Spleen (tissue), 7 donors: ENCODE measurements at regions not wholly inside any gene's neighbourhood (a gene's known extent, or its start where the extent isn't known, plus 50 kb on each side); places are given as distances from the start of the nearest gene placed in this dataset.

Source experiments
- POLR2A ChIP-seq, 3 donors: fragments of 450-650 bp; IDR thresholded peaks; one replicate each; pipeline ENCODE4 v1.5.1; 2017; ENCODE audit warnings: antibody characterized with exemption in 3 of 3, mild to moderate bottlenecking in 1 of 3
- POLR2AphosphoS5 ChIP-seq, 3 donors: sonication (generic); formaldehyde crosslinking; IDR thresholded peaks; one replicate each; pipeline ENCODE4 v1.5.1; 2017; ENCODE audit warnings: antibody characterized with exemption in 3 of 3
- TF ChIP-seq, protein P1 (sequence below), 11 experiments: fragments of 200-600 bp in 7 of 11; fragments of 450-650 bp in 4 of 11; sonication (generic) in 4 of 11; IDR thresholded peaks in 8 of 11; conservative IDR thresholded peaks in 3 of 11; 1 replicate in 7 of 11; 2 replicates in 4 of 11; pipeline versions ENCODE4 v1.4.0 to v1.8.0; 2016 to 2021; ENCODE audit warnings: antibody characterized with exemption in 11 of 11, inconsistent platforms in 4 of 11, mild to moderate bottlenecking in 1 of 11
- donor health status: DM: no; HTN: no; CAD: no; lungs with moderate emphysema.
- donor health status: DM: no; HTN: no; CAD: no.
- donor health status: DM: no; HTN: no; CAD: no.

DNA sequence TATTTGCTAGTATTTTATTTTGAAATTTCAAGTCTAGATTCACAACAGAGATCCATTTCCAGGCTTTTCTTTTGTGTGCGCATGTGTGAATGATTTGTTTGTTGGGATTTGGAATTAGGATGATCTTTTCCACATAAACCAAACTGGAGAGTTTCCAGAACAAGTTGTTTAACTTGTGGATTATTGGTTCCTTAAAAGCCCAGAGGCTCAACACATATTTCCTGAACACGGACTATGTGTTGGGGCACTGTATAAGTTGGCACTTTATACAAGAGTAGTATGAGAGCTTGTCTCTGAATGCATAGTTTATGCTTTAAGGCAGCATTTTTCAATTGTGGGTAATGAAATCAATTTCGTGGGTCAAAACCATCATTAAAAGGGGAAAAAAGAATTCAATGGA lies 67.3 kb upstream of the FUT8 start:
- TF ChIP-seq POLR2AphosphoS5 (IDR thresholded peaks at IDR 0.05) (no peak), POLR2A (IDR thresholded peaks at IDR 0.05) (no peak)
- TF ChIP-seq, protein P1, sequence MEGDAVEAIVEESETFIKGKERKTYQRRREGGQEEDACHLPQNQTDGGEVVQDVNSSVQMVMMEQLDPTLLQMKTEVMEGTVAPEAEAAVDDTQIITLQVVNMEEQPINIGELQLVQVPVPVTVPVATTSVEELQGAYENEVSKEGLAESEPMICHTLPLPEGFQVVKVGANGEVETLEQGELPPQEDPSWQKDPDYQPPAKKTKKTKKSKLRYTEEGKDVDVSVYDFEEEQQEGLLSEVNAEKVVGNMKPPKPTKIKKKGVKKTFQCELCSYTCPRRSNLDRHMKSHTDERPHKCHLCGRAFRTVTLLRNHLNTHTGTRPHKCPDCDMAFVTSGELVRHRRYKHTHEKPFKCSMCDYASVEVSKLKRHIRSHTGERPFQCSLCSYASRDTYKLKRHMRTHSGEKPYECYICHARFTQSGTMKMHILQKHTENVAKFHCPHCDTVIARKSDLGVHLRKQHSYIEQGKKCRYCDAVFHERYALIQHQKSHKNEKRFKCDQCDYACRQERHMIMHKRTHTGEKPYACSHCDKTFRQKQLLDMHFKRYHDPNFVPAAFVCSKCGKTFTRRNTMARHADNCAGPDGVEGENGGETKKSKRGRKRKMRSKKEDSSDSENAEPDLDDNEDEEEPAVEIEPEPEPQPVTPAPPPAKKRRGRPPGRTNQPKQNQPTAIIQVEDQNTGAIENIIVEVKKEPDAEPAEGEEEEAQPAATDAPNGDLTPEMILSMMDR (IDR thresholded peaks at IDR 0.05 in 8 of 11, conservative IDR thresholded peaks at IDR 0.05 in 3 of 11) = no peak
